ENCODE measurements at regions not wholly inside any gene's neighbourhood (a gene's known extent, or its start where the extent isn't known, plus 50 kb on each side); places are given as distances from the start of the nearest gene placed in this dataset.
"Not testable (repeated sequence)": the region's sequence is repeated elsewhere in the genome, so short reads cannot be mapped to it uniquely, and the experiment has no call there.

- intact Hi-C loops (cut with micrococcal nuclease; ENCODE audit: unreplicated experiment), result no loop called here
- CTCF ChIA-PET, result no interaction called here
- no peaks in the 10 kb centered on the region for H4K20me1 ChIP-seq (ENCODE audit: insufficient read depth)
- POLR2A ChIA-PET (ENCODE audit: unreplicated experiment), result no interaction called here
- 0 out of 2 replicates have a peak, but pooled peaks cover 3% of the 10 kb centered on the region for H3F3A ChIP-seq (ENCODE audit: insufficient read depth, low read depth)
- TF ChIP-seq, protein P1, sequence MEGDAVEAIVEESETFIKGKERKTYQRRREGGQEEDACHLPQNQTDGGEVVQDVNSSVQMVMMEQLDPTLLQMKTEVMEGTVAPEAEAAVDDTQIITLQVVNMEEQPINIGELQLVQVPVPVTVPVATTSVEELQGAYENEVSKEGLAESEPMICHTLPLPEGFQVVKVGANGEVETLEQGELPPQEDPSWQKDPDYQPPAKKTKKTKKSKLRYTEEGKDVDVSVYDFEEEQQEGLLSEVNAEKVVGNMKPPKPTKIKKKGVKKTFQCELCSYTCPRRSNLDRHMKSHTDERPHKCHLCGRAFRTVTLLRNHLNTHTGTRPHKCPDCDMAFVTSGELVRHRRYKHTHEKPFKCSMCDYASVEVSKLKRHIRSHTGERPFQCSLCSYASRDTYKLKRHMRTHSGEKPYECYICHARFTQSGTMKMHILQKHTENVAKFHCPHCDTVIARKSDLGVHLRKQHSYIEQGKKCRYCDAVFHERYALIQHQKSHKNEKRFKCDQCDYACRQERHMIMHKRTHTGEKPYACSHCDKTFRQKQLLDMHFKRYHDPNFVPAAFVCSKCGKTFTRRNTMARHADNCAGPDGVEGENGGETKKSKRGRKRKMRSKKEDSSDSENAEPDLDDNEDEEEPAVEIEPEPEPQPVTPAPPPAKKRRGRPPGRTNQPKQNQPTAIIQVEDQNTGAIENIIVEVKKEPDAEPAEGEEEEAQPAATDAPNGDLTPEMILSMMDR (conservative IDR thresholded peaks at IDR 0.05), result no peak
- no peak for TF ChIP-seq EZH2 (IDR thresholded peaks at IDR 0.05; ENCODE audit: low read depth)
- H3K36me3 ChIP-seq (ENCODE audit: low read depth), result no peaks in the 10 kb centered on the region
- H3K9me2 ChIP-seq (ENCODE audit: insufficient read depth), result no peaks in the 10 kb centered on the region
- H3K4me1 ChIP-seq (replicated peaks; ENCODE audit: insufficient read depth), result peaks cover 7% of the 10 kb centered on the region
- no peaks in the 10 kb centered on the region for H3K9me3 ChIP-seq (ENCODE audit: insufficient read depth, low read depth)
- H3K27me3 ChIP-seq (ENCODE audit: insufficient read depth, low read depth), result no peaks in the 10 kb centered on the region
- no peaks in the 10 kb centered on the region for H3K79me2 ChIP-seq (ENCODE audit: low read depth)
- H3K4me2 ChIP-seq, result no peak overlapping the region
- no peak for DNase-seq
- H2AFZ ChIP-seq, result no peak overlapping the region
- no peak overlapping the region for H3K27ac ChIP-seq
- no peak overlapping the region for H3K4me3 ChIP-seq
- no TSS peak for BruUV-seq (replicated peaks)
Observed at GRCh38 chr12:127169321-127170181, 1097.4 kb upstream of the TMEM132C start.

DNA sequence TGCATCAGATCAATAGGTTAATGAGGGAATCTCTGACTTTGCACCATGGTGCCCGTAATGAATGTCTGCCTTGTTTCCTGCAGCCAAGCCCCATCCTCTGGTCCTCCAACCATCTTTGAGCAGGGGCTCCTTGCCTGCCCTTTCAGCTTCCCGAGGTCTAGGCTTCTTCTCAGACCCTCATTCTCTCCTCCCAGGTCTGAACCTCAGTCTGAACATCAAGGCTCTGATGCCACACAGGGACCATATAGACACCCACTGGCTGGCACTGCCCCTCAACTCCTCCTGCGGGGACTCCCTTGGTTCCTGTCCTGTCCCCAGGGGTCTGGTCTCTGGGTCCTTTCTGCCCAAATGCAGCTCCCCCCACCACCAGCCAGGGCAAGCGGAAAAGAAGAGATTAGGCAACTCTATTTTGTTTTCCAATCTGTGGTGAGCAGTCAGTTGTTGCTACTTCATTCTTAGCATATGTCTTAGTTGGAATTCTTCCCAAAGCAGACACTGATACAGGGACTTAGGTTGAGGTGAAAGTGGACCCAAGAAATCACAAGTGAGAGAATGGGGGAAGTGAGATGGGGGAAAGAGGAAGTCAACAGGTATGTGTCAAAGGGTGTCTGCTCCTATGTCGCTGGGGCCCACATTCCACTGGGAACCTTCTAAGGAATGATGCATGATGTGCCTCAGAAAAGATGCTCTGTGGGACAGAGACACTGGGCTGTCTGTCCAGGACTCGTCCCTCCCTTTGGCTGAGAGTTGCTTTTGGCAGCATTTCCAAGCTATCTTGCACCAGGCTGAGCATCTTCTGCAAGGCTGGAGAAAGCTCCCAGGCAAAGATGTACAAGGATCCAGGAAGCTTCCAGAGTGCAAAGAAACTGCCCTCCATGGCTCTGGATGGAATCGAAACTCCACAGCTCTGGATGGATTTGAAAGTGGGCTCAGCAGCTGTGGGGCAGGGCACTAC is 1096.5 kb upstream of the TMEM132C start:
- H4K20me1 ChIP-seq (ENCODE audit: insufficient read depth), result no peaks in the 10 kb centered on the region
- no peaks in the 10 kb centered on the region for H3K9me3 ChIP-seq (ENCODE audit: insufficient read depth, low read depth)
- H3K9me2 ChIP-seq (ENCODE audit: insufficient read depth), result no peaks in the 10 kb centered on the region
- no TSS peak for BruUV-seq (replicated peaks)
- no peak for DNase-seq
- no peak overlapping the region for H2AFZ ChIP-seq
- H3K4me3 ChIP-seq, result no peak overlapping the region
- intact Hi-C loops (cut with micrococcal nuclease; ENCODE audit: unreplicated experiment), result no loop called here
- no peaks in the 10 kb centered on the region for H3K79me2 ChIP-seq (ENCODE audit: low read depth)
- H3K27me3 ChIP-seq (ENCODE audit: insufficient read depth, low read depth), result no peaks in the 10 kb centered on the region
- POLR2A ChIA-PET (ENCODE audit: unreplicated experiment), result no interaction called here
- CTCF ChIA-PET, result no interaction called here
- 0 out of 2 replicates have a peak, but pooled peaks cover under 1% of the 10 kb centered on the region for H3F3A ChIP-seq (ENCODE audit: insufficient read depth, low read depth)
- TF ChIP-seq, protein P1 (conservative IDR thresholded peaks at IDR 0.05), result no peak
- TF ChIP-seq EZH2 (IDR thresholded peaks at IDR 0.05; ENCODE audit: low read depth), result no peak
- H3K27ac ChIP-seq, result no peak overlapping the region
- H3K4me2 ChIP-seq, result no peak overlapping the region
- no peaks in the 10 kb centered on the region for H3K36me3 ChIP-seq (ENCODE audit: low read depth)
- H3K4me1 ChIP-seq (replicated peaks; ENCODE audit: insufficient read depth), result peaks cover 2% of the 10 kb centered on the region

DNA sequence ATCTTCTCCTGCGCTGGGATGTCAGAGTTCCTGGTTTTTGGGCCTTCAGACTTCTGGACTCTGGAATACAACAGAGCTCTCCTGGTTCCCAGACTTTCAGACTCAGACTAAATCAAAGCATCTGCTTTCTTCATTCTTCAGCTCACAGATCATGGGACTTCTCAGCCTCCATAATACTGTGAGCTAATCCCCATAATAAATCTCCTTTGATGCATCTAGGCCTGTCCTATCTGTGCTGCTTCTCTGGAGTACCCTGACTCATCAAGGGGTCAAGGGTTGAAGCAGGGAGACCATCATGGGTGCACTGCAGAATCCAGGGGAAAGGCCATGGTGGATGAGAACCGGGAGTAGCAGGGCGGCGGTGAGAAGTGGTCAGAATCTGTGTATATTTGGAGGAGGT is 1094.1 kb upstream of the TMEM132C start:
- no peaks in the 10 kb centered on the region for H3K4me1 ChIP-seq (replicated peaks; ENCODE audit: insufficient read depth)
- no TSS peak for BruUV-seq (replicated peaks)
- H3K4me3 ChIP-seq, result no peak overlapping the region
- H3K36me3 ChIP-seq (ENCODE audit: low read depth), result no peaks in the 10 kb centered on the region
- no peak overlapping the region for H2AFZ ChIP-seq
- ChIA-PET POLR2A (ENCODE audit: unreplicated experiment) (no interaction called here), CTCF (no interaction called here)
- DNase-seq, result no peak
- H4K20me1 ChIP-seq (ENCODE audit: insufficient read depth), result no peaks in the 10 kb centered on the region
- intact Hi-C loops (cut with micrococcal nuclease; ENCODE audit: unreplicated experiment), result no loop called here
- TF ChIP-seq EZH2 (IDR thresholded peaks at IDR 0.05; ENCODE audit: low read depth), result no peak
- TF ChIP-seq, protein P1 (conservative IDR thresholded peaks at IDR 0.05), result no peak
- H3K79me2 ChIP-seq (ENCODE audit: low read depth), result no peaks in the 10 kb centered on the region
- no peak overlapping the region for H3K4me2 ChIP-seq
- no peaks in the 10 kb centered on the region for H3K9me2 ChIP-seq (ENCODE audit: insufficient read depth)
- H3F3A ChIP-seq (ENCODE audit: insufficient read depth, low read depth), result no peaks in the 10 kb centered on the region
- no peaks in the 10 kb centered on the region for H3K27me3 ChIP-seq (ENCODE audit: insufficient read depth, low read depth)
- peaks cover 6% of the 10 kb centered on the region for H3K9me3 ChIP-seq (ENCODE audit: insufficient read depth, low read depth)
- H3K27ac ChIP-seq, result no peak overlapping the region

GRCh38 chr12:127173971-127174370 is 1093.0 kb upstream of the TMEM132C start:
- CTCF ChIA-PET; BruUV-seq (replicated peaks); DNase-seq: not testable (repeated sequence)

More at GRCh38 chr12:127173971-127174370, 1093.0 kb upstream of the TMEM132C start:
- H2AFZ ChIP-seq; H3K9me3 ChIP-seq (ENCODE audit: insufficient read depth, low read depth); H3K36me3 ChIP-seq (ENCODE audit: low read depth); H3K4me1 ChIP-seq (replicated peaks; ENCODE audit: insufficient read depth); H3K27ac ChIP-seq; H3K9me2 ChIP-seq (ENCODE audit: insufficient read depth); intact Hi-C loops (cut with micrococcal nuclease; ENCODE audit: unreplicated experiment); H4K20me1 ChIP-seq (ENCODE audit: insufficient read depth); POLR2A ChIA-PET (ENCODE audit: unreplicated experiment); H3K27me3 ChIP-seq (ENCODE audit: insufficient read depth, low read depth); H3K4me2 ChIP-seq; H3K4me3 ChIP-seq; H3F3A ChIP-seq (ENCODE audit: insufficient read depth, low read depth); H3K79me2 ChIP-seq (ENCODE audit: low read depth): not testable (repeated sequence)
